CD14-positive monocyte (primary cell): ENCODE measurements at regions not wholly inside any gene's neighbourhood (a gene's known extent, or its start where the extent isn't known, plus 50 kb on each side); places are given as distances from the start of the nearest gene placed in this dataset.

Experiments used
- DNase-seq, 3 donors: peaks; one replicate each; pipeline ENCODE4 v3.0.0-alpha.2; 2011 to 2022
- H2AFZ ChIP-seq: 2 replicates; pipeline ENCODE4 v1.6.0; 2012; ENCODE audit warnings: mild to moderate bottlenecking, low read depth, low read length, inconsistent platforms; ENCODE audit not compliant: insufficient read depth, poor library complexity, severe bottlenecking
- H3K27ac ChIP-seq, 2 donors: 1 replicate in 1 of 2; 2 replicates in 1 of 2; pipeline ENCODE4 v1.5.1; 2012 to 2013; ENCODE audit warnings: low read length in 2 of 2, control low read depth in 1 of 2, inconsistent platforms in 1 of 2, low read depth in 1 of 2, mild to moderate bottlenecking in 1 of 2
- H3K27me3 ChIP-seq, 2 donors: one replicate each; pipeline versions ENCODE4 v1.6.0 to v1.6.1; 2011 to 2013; ENCODE audit warnings: low read length in 2 of 2; ENCODE audit not compliant: control insufficient read depth in 2 of 2, insufficient read depth in 2 of 2
- H3K36me3 ChIP-seq, 2 donors: replicated peaks in 1 of 2; 1 replicate in 1 of 2; 2 replicates in 1 of 2; pipeline versions ENCODE4 v1.5.1 to v1.6.1; 2012 to 2013; ENCODE audit warnings: low read length in 2 of 2, control low read depth in 1 of 2, inconsistent platforms in 1 of 2, mild to moderate bottlenecking in 1 of 2; ENCODE audit not compliant: insufficient read depth in 2 of 2, control insufficient read depth in 1 of 2
- H3K4me1 ChIP-seq, 2 donors: 1 replicate in 1 of 2; 2 replicates in 1 of 2; pipeline versions ENCODE4 v1.5.1 to v1.6.1; 2012 to 2013; ENCODE audit warnings: low read length in 2 of 2, control low read depth in 1 of 2, inconsistent platforms in 1 of 2, mild to moderate bottlenecking in 1 of 2, moderate library complexity in 1 of 2; ENCODE audit not compliant: insufficient read depth in 2 of 2, control insufficient read depth in 1 of 2
- H3K4me2 ChIP-seq: replicated peaks from 2 replicates; pipeline ENCODE3; 2012; ENCODE audit warnings: low read length, moderate library complexity, mild to moderate bottlenecking; ENCODE audit not compliant: poor library complexity, severe bottlenecking; ENCODE audit errors: extremely low read depth
- H3K4me3 ChIP-seq, 3 experiments: fragments of 200-600 bp in 1 of 3; sonication (generic) in 1 of 3; replicated peaks in 1 of 3; 1 replicate in 2 of 3; 2 replicates in 1 of 3; pipeline ENCODE4 v1.5.1; 2011 to 2013; ENCODE audit warnings: low read length in 3 of 3, mild to moderate bottlenecking in 3 of 3, control low read depth in 2 of 3, low read depth in 2 of 3, inconsistent platforms in 1 of 3, moderate library complexity in 1 of 3
- H3K79me2 ChIP-seq: 2 replicates; pipeline ENCODE4 v1.6.0; 2012; ENCODE audit warnings: mild to moderate bottlenecking, control low read depth, inconsistent platforms, low read length, moderate library complexity; ENCODE audit not compliant: insufficient read depth
- H3K9ac ChIP-seq: 2 replicates; pipeline ENCODE4 v1.6.0; 2017; ENCODE audit warnings: low read length, mild to moderate bottlenecking; ENCODE audit not compliant: insufficient read depth, poor library complexity, severe bottlenecking
- H3K9me3 ChIP-seq, 2 donors: replicated peaks in 1 of 2; 1 replicate in 1 of 2; 2 replicates in 1 of 2; pipeline versions ENCODE4 v1.5.1 to v1.6.1; 2012 to 2013; ENCODE audit warnings: low read length in 2 of 2, control low read depth in 1 of 2; ENCODE audit not compliant: control insufficient read depth in 1 of 2, insufficient read depth in 1 of 2
- H4K20me1 ChIP-seq: 2 replicates; pipeline ENCODE4 v1.6.0; 2012; ENCODE audit warnings: mild to moderate bottlenecking, low read length, control low read depth, moderate library complexity; ENCODE audit not compliant: insufficient read depth
- H3K27ac Mint-ChIP-seq, 7 donors: one replicate each; pipeline ENCODE4 v1.8.0; 2020; ENCODE audit warnings: mild to moderate bottlenecking in 7 of 7, mixed read lengths in 7 of 7, moderate library complexity in 6 of 7, inconsistent platforms in 2 of 7
- H3K27me3 Mint-ChIP-seq, 3 donors: one replicate each; pipeline ENCODE4 v1.8.0; 2021 to 2022; ENCODE audit warnings: low read depth in 3 of 3, mild to moderate bottlenecking in 3 of 3, mixed read lengths in 3 of 3, moderate library complexity in 3 of 3, inconsistent platforms in 1 of 3
- H3K36me3 Mint-ChIP-seq, 2 donors: one replicate each; pipeline ENCODE4 v1.8.0; 2020; ENCODE audit warnings: mixed read lengths in 2 of 2, inconsistent platforms in 1 of 2, mild to moderate bottlenecking in 1 of 2
- H3K4me1 Mint-ChIP-seq: one replicate; pipeline ENCODE4 v1.8.0; 2020; ENCODE audit warnings: mild to moderate bottlenecking, mixed read lengths
- H3K4me3 Mint-ChIP-seq, 2 donors: one replicate each; pipeline ENCODE4 v1.8.0; 2020; ENCODE audit warnings: mild to moderate bottlenecking in 2 of 2, mixed read lengths in 2 of 2, moderate library complexity in 1 of 2
- H3K9me3 Mint-ChIP-seq, 7 donors: one replicate each; pipeline ENCODE4 v1.8.0; 2020 to 2022; ENCODE audit warnings: mixed read lengths in 7 of 7, mild to moderate bottlenecking in 6 of 7, moderate library complexity in 6 of 7, inconsistent platforms in 2 of 7
- CTCF ChIP-seq: fragments of 200-600 bp; IDR thresholded peaks from one replicate; pipeline ENCODE4 v1.8.0; 2022; ENCODE audit warnings: antibody characterized with exemption, mild to moderate bottlenecking
- WGBS: methylation state at CpG from one replicate; pipeline ENCODE4 v1.1.5; 2013; ENCODE audit warnings: missing lambda C conversion rate; ENCODE audit not compliant: insufficient coverage; 5-methylcytosine and 5-hydroxymethylcytosine counted together
- intact Hi-C, 2 donors: fragments of 100-400 bp; cut with micrococcal nuclease; formaldehyde crosslinking; loops; one replicate each; pipeline versions ENCODE4 v1.15.0 to v1.15.1; 2023

- no peak for DNase-seq
- H3K27ac Mint-ChIP-seq: no peak overlapping the region
- H3K36me3 Mint-ChIP-seq: no peaks in the 10 kb centered on the region
- TF ChIP-seq CTCF: no peak
- no CpG with 5 or more reads among the region's 3 CpGs for WGBS
- H3K79me2 ChIP-seq: no peaks in the 10 kb centered on the region
- H3K4me3 Mint-ChIP-seq: no peak overlapping the region
- peaks cover 0 to 1% (median 0%) of the 10 kb centered on the region in 3 donors for H3K27me3 Mint-ChIP-seq
- no peak overlapping the region for H3K4me2 ChIP-seq
- no peaks in the 10 kb centered on the region for H3K4me1 Mint-ChIP-seq
- no peak overlapping the region for H2AFZ ChIP-seq
- H3K9ac ChIP-seq: no peak overlapping the region
- intact Hi-C loops: no loop called here
- H4K20me1 ChIP-seq: no peaks in the 10 kb centered on the region
- H3K27me3 ChIP-seq: no peaks in the 10 kb centered on the region
- H3K27ac ChIP-seq: no peak overlapping the region
- H3K9me3 ChIP-seq: no peaks in the 10 kb centered on the region
- H3K9me3 Mint-ChIP-seq: peaks cover 0 to 2% (median 0%) of the 10 kb centered on the region in 7 donors
- H3K4me3 ChIP-seq: no peak overlapping the region
- H3K4me1 ChIP-seq: no peaks in the 10 kb centered on the region
- H3K36me3 ChIP-seq: no peaks in the 10 kb centered on the region
These were observed 297.1 kb upstream of the USP9Y start for GRCh38 chrY:12403916-12404315.

DNA sequence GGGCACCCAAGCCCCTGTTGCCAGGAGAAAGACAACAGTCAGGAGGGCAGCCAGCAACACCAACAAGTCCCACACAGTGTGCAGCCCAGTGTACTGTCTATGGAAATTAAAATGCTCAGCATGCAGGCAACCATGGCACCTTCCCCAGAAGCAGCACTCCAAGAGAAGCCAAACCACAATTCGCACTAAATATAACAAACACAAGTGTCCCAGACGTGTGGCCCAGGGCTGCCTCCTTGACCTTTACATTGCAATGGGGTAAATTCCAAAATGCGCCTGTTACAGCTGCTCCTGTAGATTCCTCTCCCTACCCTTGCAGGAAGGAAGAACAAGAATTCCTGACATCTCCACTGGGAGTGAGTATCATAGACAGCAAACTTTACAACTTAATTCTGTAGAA, 292.8 kb upstream of the USP9Y start:
- Histone ChIP-seq H3K4me1 (no peaks in the 10 kb centered on the region), H4K20me1 (no peaks in the 10 kb centered on the region), H3K27ac (no peak overlapping the region), H3K4me2 (no peak overlapping the region), H3K79me2 (no peaks in the 10 kb centered on the region), H3K36me3 (no peaks in the 10 kb centered on the region), H3K9ac (no peak overlapping the region), H2AFZ (no peak overlapping the region), H3K9me3 (no peaks in the 10 kb centered on the region), H3K4me3 (no peak overlapping the region), H3K27me3 (no peaks in the 10 kb centered on the region)
- Mint-ChIP-seq H3K4me3 (no peak overlapping the region), H3K36me3 (no peaks in the 10 kb centered on the region), H3K4me1 (no peaks in the 10 kb centered on the region), H3K9me3 (peaks cover 0 to 2% (median 0%) of the 10 kb centered on the region in 7 donors), H3K27me3 (peaks cover 0 to 1% (median 0%) of the 10 kb centered on the region in 3 donors), H3K27ac (no peak overlapping the region)
- DNase-seq: no peak
- no peak for TF ChIP-seq CTCF
- intact Hi-C loops: no loop called here
- no CpG with 5 or more reads among the region's 3 CpGs for WGBS
